HG02884 (cell line): ENCODE measurements at regions not wholly inside any gene's neighbourhood (a gene's known extent, or its start where the extent isn't known, plus 50 kb on each side); places are given as distances from the start of the nearest gene placed in this dataset.

Experiments
- ATAC-seq: cut with Tn5 transposase; IDR thresholded peaks from one replicate; pipeline ENCODE4 v1.9.1; 2021; ENCODE audit warnings: mild to moderate bottlenecking, moderate library complexity; ENCODE audit not compliant: unreplicated experiment

DNA sequence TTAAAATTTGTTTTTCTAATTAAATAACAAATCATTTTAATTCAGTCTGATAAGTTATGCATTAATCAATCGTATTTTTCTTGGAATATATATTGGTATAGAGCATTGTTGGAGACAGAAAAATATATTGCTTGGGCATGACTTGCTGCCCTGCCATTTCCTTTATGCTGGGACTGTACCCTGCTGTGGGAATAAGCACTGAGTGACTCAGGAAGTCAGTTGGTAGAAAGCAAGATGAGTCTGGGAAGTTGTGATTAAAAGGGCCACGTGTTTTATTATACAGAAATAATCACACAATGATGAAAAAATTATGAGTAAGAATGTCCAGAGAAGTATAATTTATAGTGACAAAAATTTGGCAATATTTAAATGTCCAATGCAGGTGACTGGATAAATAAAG lies 139.5 kb downstream of the KIF18A start:
- no peak for ATAC-seq

DNA sequence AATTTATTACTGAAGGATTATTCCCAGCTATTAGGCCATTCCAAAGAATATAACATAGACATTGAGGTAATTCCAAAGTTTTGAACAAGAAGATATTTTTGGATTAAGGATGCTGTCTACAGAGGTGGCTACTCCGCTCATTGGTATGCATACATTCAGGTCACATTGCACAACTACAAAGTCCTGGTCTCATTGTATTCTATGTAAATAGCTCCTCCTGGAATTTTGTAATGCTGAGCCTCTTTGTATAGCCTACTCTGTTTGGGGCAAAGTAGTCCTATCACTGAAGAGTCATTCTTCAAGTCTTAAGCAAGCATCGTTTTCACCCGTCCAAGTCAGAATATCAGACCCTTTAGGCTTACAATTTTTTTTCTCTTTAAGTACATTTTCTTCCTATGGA lies 142.4 kb downstream of the KIF18A start:
- no peak for ATAC-seq

DNA sequence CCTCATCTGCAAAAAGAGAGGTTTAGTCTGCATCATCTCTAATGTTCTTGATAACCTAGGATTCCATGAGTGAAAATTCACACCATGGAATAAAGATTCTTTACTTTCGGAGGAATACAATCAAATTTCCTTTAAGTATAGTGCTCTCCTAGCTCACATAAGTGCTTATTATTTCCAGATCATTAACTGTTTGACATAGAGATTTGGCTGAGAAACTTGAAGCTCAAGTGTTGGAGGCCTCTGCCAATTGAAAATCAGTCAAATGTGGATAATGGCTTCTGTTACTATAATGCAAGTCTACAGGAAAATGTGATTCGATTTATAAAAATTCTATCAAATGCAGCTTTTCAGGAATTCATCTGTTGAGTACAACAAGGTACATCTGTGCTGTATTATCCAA lies 144.6 kb downstream of the KIF18A start:
- no peak for ATAC-seq

DNA sequence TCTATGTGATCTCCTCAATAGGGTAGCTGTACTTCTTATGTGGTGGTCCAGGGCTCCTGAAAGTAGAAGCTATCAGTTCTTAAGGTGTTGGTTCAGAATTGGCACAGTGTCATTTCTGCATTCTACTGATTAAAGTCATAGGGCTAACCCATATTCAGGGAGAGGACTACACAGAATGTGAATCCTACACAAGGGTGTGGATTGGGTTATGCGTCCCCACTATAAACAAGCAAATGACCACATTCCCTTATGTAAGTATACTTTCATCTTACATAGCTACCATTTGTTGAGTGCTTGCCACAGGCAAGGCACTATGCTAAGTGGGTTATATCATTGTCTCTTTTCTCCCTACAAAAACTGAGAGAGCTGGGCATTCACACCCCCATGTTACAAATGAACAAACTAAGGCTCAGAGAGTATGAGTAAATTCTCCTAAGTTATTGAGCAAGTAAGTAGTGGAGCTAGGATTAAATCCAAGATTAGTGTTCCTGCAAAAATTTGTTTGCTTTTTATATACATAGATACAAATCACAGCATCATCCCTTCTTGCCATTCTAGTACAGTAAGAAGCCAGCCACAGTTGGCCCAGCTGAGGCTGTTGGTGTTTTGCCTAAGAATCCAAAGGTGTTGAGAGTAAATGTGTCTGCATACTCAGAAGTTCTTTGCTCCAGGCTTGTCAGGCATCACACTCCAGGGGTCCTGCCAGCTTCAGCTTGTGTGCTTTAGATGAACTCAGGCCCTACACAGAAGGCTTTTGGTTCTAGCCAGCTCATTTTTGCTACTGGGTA lies 157.8 kb downstream of the KIF18A start:
- no peak for ATAC-seq

DNA sequence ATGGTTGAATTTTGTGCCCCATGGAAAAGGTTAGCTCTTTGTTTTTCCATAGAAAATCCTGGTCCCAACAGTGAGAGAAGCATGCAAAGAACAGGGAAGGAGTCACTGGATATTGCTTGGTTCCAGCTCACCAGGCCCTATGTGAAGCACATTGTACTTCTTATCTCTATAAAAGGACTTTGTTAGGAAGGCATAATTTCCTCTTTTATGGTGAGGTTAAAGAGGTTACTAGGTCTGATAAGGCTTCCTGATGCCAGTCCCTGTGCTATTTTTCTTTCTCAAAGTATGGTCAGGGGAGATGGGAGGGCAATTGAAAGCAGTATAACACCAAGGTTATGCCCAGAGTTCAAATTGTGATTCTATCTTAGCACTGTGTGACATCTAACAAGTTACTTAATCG lies 162.6 kb downstream of the KIF18A start:
- ATAC-seq = no peak

DNA sequence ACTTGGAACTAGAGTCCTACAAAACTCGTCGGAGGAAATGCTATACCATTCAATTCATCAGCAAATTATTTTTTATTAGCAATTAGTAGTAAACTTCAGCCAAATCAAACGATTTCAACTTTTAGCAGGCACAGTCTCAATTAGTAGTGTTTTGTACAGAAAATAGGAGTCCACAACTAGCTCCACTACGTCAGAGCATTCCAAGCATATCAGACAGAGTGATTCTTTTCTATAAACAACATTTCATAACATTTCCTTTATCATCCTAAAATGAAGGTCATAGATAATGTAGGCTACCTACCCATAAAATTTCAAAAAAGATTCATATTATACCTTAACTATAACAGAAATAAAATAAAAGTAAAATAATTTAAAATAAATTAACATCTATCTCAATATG lies 169.9 kb downstream of the KIF18A start:
- no peak for ATAC-seq

DNA sequence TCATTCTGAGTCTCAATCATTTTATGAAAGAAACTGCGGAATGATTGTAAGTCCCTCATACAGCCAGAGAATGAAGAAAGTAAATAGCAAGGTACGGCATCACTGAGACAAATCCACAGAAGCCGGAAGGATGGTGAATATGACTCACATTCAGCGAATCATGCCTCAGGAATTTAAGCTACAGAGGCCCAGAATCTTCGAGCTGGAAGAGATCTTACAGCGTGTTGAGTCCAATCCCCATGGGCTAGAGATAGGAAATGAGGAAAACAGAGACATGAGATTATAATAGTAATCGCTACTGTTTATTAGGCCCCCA lies 173.2 kb downstream of the KIF18A start:
- no peak for ATAC-seq

DNA sequence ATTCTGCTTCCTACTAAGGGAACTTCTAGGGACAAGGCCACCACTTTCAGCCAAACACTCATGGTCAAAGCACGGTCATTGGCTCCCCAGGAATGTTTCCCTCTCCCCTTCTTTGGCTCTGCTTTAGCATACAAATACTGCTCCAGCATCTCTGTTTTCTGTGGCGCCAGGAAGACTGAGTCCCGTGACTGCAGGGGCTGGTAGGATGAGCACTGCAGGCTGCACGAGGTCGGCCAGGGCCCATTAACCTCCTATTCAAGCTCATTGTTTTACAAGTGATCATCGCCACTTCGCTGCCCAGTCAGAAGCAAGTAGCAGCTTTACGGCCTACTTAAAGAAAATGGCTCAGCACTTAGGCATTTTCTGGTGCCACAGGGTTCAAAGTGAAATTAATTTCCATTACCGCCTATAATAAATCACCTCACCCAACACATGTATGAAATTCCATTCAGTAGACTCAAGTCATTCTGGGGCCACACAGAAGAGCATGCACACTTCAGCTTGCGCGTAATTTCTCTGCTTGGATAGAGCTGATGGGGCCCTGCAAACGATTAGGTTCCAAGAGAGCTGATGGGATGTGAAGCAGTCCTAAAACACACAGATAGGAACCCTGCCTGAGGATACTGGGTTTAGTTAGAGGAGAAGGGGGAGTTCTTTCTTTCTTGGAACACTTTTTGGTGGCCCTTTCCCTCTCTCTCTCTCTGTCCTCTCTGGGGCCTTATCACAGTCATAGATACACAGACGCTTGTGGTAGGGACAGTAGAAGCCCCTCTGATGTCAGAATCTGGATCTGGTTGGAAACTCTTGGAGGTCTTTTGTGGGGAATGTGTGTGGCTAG lies 173.7 kb downstream of the KIF18A start:
- no peak for ATAC-seq

DNA sequence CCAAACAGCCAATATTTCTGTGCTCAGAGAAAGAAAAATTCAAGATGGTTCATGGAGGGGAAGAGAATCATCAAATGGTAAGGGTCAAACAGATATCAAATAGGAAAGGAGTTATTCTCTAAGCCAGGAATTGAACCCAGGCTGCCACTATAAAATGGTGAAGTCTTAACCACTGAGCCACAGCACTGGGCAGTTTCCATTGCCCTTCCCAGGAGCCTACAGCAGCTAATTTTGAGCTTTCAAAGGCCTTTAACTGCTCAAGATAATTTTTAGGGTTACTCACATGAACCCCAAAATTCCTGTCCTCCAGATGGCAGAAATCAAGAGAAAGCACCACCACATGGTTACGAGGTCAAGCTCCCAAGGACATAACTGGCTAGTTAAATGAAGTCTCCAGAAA lies 176.2 kb downstream of the KIF18A start:
- no peak for ATAC-seq

DNA sequence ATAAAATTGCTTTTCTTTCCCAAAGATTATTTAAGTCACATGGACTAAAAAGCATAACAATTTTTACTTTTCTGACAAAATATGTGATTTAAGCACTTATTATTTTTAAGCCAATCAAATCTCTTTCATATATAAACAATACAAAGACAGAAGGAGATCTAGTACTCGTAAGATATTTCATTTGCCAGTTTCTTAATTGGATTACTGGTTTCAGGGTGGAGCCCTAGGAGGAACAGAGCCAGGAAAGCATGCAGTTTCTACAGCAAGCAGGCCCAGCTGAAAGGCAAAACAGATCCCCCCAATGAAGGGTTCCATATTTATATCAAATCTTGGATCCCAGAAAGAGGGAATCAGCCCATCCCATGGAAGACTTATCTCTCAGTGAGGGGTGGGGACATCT lies 177.0 kb downstream of the KIF18A start:
- ATAC-seq = no peak

DNA sequence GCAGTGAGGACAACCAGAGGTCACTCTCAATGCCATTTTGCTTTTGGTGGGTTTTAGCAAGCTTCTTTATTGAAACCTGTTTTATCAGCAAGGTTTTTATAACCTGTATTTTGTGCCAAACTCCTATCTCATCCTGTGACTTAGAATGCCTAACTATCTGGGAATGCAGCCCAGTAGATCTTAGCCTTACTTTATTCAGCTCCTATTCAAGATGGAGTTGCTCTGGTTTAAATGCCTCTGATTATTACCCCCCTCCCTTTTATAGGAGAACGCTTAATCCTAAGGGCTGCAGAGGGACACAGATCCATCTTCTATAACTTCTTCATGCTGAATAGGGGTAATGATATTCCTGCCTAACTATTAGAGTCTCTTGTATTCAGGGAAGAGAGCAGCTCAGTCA lies 179.1 kb downstream of the KIF18A start:
- ATAC-seq = no peak

DNA sequence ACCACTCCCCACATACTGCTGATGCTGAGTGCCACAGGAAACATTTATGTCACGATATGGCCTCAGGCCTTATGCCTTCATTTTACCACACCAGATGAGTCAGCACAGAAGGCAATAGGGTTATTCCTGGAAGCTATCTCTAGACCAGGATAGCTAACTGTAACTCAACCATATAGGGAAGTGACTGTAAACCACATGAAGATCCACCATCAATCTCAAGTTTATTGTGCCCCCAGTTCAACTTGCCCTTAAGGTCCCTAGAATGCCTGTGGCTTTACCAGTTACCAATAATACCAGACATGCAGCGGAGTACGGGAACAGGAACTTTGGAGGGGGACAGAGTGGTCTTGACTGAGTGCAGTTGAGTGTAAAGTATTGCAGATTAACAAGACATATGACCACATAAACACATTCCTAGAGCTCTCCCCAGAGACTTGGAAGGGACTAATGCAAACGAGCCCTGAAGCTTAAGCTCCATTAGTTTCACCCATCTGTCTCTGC lies 180.9 kb downstream of the KIF18A start:
- no peak for ATAC-seq

DNA sequence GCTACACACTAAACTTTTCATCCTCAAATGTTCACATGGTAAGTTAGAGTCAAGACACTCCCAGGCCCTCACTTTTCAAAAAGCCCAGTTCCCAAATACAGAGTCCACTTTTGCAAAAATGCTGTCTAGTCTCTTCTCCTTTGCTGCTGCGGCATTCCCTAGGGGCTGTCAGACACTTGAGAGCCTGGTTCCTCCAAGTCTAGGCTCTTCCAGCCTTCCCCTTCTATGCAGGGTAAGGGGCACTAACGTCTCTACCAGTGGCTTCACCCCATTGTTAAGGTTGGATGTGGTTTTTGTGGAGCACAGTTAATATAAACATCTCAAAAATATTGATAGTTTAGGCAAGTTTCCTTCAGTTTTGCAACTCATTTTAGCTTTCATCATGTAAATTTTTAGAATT lies 181.5 kb downstream of the KIF18A start:
- no peak for ATAC-seq

DNA sequence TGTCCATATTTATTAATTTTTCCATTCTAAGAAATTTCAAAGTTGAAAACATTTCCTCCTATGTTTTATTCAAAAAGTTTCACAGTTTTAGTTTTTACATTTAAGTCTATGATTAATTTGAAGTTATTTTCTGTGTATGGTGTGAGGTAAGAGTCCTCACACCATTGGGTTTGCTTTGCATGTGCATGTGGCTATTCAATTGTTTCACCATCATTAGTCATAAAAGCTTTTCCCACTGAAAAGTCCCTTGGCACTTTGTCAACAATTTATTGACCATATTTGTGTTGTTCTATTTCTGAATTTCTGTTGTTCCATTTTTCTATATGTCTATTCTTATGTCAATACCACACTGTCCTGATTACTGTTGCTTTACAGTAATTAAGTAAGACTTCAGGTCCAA lies 186.5 kb downstream of the KIF18A start:
- ATAC-seq = no peak

DNA sequence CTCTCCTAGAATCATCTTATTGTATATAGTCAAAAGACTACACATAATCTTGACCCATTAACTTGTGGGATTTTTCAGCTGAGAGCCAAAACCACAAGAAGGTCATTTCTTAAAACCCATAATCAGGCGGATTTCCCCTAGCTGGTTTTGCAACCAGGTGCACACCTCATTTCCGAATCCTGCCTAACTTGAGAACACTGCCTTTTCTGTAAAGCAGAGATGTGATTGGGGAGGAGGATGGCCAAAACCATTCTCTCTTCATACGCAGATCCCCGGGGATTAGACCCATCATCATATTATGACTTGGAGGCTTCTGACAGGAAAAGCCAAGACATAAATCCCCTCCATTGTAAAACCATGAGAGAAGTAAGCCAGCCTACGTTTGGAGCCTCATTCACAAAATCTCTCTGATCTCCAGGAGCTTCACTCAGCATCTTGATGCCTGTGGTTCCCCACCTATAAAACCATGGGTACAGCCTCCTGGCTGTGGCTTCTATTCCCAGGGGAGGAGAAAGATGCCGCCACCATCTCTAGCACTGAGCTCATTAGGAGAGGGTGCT lies 191.3 kb downstream of the KIF18A start:
- peak; percentile 88 for ATAC-seq

DNA sequence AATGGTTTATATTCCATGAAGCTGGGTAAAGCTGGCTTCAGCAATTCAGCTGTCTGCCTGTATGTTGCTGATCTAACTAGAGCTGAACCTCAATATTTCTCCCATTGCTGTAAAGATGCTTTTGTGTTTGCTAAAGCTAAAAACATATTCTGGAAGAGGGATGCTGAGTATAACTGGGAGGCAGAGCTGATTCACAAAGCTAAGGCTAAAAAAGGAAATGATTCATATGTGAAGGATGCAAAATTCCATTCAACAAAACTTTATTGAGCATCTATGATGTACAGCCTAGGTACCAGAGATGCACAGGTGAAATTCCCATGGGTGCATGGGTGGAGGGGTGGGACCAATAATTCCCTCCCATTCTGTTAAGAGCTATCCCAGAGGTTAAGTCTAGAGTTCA lies 193.9 kb downstream of the KIF18A start:
- ATAC-seq = no peak

DNA sequence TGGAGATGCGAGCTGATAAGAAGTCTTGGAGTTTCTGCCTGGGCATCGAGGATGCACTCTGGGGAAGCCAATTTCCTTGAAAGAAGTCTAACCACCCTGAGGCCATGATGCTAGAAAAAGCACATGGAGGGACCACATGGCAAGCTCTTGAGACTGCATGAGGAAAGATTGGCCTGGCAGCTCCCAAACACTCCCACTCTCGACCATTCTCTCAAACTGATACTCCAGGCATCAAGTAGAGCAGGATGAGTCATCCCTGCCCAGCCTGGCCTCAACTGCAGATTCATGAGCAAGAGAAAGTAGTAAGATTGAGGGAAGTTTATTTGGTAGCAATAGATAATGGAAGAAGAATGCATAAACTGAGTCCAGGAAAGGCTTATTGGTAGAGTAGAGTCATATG lies 194.3 kb downstream of the KIF18A start:
- ATAC-seq = no peak

DNA sequence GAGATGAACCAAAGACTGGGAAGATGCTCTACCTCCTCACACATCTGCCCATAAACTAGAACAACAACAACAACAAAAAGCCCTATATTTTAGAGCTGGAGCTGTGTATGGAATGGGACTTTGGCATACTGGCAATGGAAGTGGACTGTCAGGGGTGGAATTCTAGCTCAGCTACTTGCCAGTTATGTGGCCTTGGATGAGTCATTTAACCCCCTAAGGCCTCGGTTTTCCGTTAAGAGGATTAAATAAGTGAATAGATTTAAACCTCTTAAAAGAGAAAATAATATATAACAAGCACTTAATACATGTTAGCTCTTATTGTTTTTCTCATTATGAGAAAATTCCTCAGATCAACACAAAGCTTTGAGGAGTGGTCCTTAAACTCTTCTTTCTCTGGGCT lies 195.0 kb downstream of the KIF18A start:
- no peak for ATAC-seq

DNA sequence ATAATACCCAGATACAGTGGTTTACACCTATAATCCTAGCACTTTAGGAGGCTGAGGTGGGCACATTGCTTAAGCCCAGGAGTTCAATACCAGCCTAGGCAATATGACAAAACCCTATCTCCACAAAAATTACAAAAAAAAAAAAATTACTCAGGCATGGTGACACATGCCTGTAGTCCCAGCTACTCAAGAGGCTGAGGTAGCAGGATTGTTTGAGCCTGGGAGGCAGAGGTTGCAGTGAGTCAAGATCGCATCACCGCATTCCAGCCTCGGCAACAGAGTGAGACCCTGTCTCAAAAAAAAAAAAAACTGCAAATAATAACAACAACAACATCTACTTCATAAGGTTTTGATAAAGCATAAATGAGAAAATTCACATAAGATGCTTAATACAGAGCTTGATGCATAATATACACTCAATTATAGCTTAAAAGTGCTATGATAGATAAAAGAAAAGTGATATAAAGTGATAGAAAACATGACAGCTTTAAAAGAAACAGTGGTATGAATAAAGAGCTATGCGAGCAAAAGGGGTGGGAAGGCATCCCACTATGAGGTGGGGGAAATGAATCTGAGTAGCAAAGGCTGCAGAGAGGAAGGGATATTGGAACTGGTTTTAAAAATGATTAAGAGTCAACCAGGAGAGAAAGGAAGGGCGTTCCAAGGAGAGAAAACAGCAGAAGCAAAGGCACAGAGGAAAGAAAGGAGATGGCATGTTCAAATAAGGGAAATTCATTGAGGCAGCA lies 197.6 kb downstream of the KIF18A start:
- no peak for ATAC-seq

DNA sequence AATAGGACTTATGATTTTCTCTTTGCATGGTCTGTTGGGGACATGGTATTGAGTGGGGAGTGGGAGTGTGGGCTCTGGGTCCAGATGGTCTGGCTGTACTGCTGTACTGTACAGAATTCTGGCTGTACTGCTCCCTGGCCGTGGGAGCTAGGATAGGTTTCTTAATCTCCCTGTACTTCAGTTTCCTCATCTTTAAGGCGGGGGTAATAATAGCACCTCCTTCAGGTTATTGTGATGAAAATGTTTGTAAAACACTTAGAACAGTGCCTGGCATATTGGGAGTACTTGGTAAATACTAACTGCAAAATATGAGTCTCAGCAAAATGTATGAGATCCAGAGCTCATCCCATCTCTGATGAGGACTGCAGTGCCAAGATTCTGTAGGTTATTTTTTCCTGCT lies 198.6 kb downstream of the KIF18A start:
- ATAC-seq = no peak

DNA sequence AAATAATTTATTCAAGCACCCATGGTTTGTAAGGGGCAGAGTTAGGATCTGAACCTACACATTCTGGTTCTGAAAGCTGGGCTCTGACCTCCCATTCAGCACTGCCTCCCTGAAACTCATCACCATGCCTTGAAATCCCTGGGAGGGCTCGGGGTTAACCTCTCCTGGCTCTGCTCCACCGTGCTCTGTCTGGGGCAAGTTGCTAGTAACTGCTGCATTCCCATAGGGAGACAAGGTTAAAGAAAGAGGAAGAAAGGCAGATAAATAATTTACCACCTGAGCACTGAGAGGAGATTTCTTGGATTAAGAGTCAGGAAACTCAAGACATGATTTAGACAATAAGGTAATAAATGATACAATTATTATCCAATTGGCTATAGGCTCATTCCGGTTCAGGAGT lies 199.3 kb downstream of the KIF18A start:
- no peak for ATAC-seq
